Peyer's patch (tissue), 4 donors: ENCODE measurements at regions not wholly inside any gene's neighbourhood (a gene's known extent, or its start where the extent isn't known, plus 50 kb on each side); places are given as distances from the start of the nearest gene placed in this dataset.

Experiments
- DNase-seq, 3 donors: peaks; one replicate each; pipeline ENCODE4 v3.0.0-alpha.2; 2017 to 2019
- H3K27ac ChIP-seq, 4 donors: fragments of 200-600 bp; sonication (generic); one replicate each; pipeline ENCODE4 v1.5.1; 2016 to 2019
- H3K27me3 ChIP-seq, 2 donors: fragments of 200-600 bp; sonication (generic); one replicate each; pipeline ENCODE4 v1.5.1; 2019
- H3K36me3 ChIP-seq, 3 donors: fragments of 200-600 bp; sonication (generic); one replicate each; pipeline ENCODE4 v1.5.1; 2016 to 2019
- H3K4me1 ChIP-seq, 4 donors: fragments of 200-600 bp; sonication (generic); one replicate each; pipeline ENCODE4 v1.5.1; 2016 to 2019
- H3K4me3 ChIP-seq, 4 donors: fragments of 200-600 bp; sonication (generic); 1 replicate in 3 of 4; 2 replicates in 1 of 4; pipeline ENCODE4 v1.5.1; 2016 to 2019; ENCODE audit warnings: mild to moderate bottlenecking in 1 of 4
- H3K9me3 ChIP-seq, 4 donors: fragments of 200-600 bp; sonication (generic); one replicate each; pipeline ENCODE4 v1.5.1; 2016 to 2019; ENCODE audit warnings: mild to moderate bottlenecking in 1 of 4
- CTCF ChIP-seq, 6 experiments: fragments of 450-650 bp in 4 of 6; fragments of 200-600 bp in 2 of 6; sonication (generic) in 1 of 6; IDR thresholded peaks; one replicate each; pipeline ENCODE4 v1.5.1; 2017 to 2019; ENCODE audit warnings: antibody characterized with exemption in 6 of 6, mild to moderate bottlenecking in 3 of 6, moderate library complexity in 1 of 6
- POLR2A ChIP-seq, 2 donors: fragments of 450-650 bp; IDR thresholded peaks; one replicate each; pipeline ENCODE4 v1.5.1; 2017; ENCODE audit warnings: antibody characterized with exemption in 2 of 2, mild to moderate bottlenecking in 2 of 2, moderate library complexity in 2 of 2

- TF ChIP-seq CTCF (IDR thresholded peaks at IDR 0.05) = no peak
- no peak for TF ChIP-seq POLR2A (IDR thresholded peaks at IDR 0.05)
- no peak overlapping the region for H3K4me3 ChIP-seq
- H3K4me1 ChIP-seq = no peaks in the 10 kb centered on the region
- no peaks in the 10 kb centered on the region for H3K36me3 ChIP-seq
- H3K27ac ChIP-seq = no peak overlapping the region
- DNase-seq = no peak
- no peaks in the 10 kb centered on the region for H3K9me3 ChIP-seq
- no peaks in the 10 kb centered on the region for H3K27me3 ChIP-seq
Observed at GRCh38 chr3:44067431-44067830, 174.3 kb upstream of the TOPAZ1 start.

- TF ChIP-seq CTCF (IDR thresholded peaks at IDR 0.05) (no peak), POLR2A (IDR thresholded peaks at IDR 0.05) (no peak)
- Histone ChIP-seq H3K27me3 (no peaks in the 10 kb centered on the region), H3K27ac (no peak overlapping the region), H3K4me3 (no peak overlapping the region), H3K9me3 (no peaks in the 10 kb centered on the region), H3K36me3 (no peaks in the 10 kb centered on the region), H3K4me1 (no peaks in the 10 kb centered on the region)
- no peak for DNase-seq
Observed at GRCh38 chr3:44068753-44069152, 172.9 kb upstream of the TOPAZ1 start.

GRCh38 chr3:44069276-44069675 is 172.4 kb upstream of the TOPAZ1 start:
- H3K27me3 ChIP-seq = no peaks in the 10 kb centered on the region

GRCh38 chr3:44070841-44071546 is 170.7 kb upstream of the TOPAZ1 start:
- DNase-seq = no peak
- Histone ChIP-seq H3K4me3 (no peak overlapping the region), H3K4me1 (no peaks in the 10 kb centered on the region), H3K27me3 (no peaks in the 10 kb centered on the region), H3K36me3 (no peaks in the 10 kb centered on the region), H3K9me3 (no peaks in the 10 kb centered on the region), H3K27ac (no peak overlapping the region)
- TF ChIP-seq CTCF (IDR thresholded peaks at IDR 0.05) (no peak), POLR2A (IDR thresholded peaks at IDR 0.05) (no peak)

More at GRCh38 chr3:44069276-44069675, 172.4 kb upstream of the TOPAZ1 start:
- Histone ChIP-seq H3K4me3 (no peak overlapping the region), H3K27ac (no peak overlapping the region), H3K9me3 (no peaks in the 10 kb centered on the region), H3K4me1 (no peaks in the 10 kb centered on the region), H3K36me3 (no peaks in the 10 kb centered on the region)
- DNase-seq = no peak
- TF ChIP-seq CTCF (IDR thresholded peaks at IDR 0.05) (no peak), POLR2A (IDR thresholded peaks at IDR 0.05) (no peak)

- TF ChIP-seq CTCF (IDR thresholded peaks at IDR 0.05) (no peak), POLR2A (IDR thresholded peaks at IDR 0.05) (no peak)
- Histone ChIP-seq H3K27me3 (no peaks in the 10 kb centered on the region), H3K36me3 (no peaks in the 10 kb centered on the region), H3K4me3 (no peak overlapping the region), H3K9me3 (no peaks in the 10 kb centered on the region), H3K4me1 (no peaks in the 10 kb centered on the region), H3K27ac (no peak overlapping the region)
- no peak for DNase-seq
Observed at GRCh38 chr3:44072601-44073540, 168.8 kb upstream of the TOPAZ1 start.
